ENCODE measurements at regions not wholly inside any gene's neighbourhood (a gene's known extent, or its start where the extent isn't known, plus 50 kb on each side); places are given as distances from the start of the nearest gene placed in this dataset.

GRCh38 chr6:95366414-95366813 is 210.9 kb upstream of the MANEA start:
- no peak for DNase-seq

- DNase-seq, result no peak
Observed at GRCh38 chr6:95383878-95384277, 193.5 kb upstream of the MANEA start.

- no peak for DNase-seq
Observed at GRCh38 chr6:95384988-95385387, 192.3 kb upstream of the MANEA start.

- no peak for DNase-seq
Observed at GRCh38 chr6:95387845-95388244, 189.5 kb upstream of the MANEA start.

- DNase-seq, result no peak
Observed at GRCh38 chr6:95404777-95405176, 172.6 kb upstream of the MANEA start.

GRCh38 chr6:95408111-95408510 is 169.2 kb upstream of the MANEA start:
- DNase-seq, result no peak

- DNase-seq, result no peak
Observed at GRCh38 chr6:95410168-95410567, 167.2 kb upstream of the MANEA start.

GRCh38 chr6:95413789-95414188 is 163.5 kb upstream of the MANEA start:
- no peak for DNase-seq

GRCh38 chr6:95417856-95418255 is 159.5 kb upstream of the MANEA start:
- DNase-seq, result no peak

- DNase-seq, result no peak
Observed at GRCh38 chr6:95420792-95421191, 156.5 kb upstream of the MANEA start.

- DNase-seq, result no peak
Observed at GRCh38 chr6:95423331-95423730, 154.0 kb upstream of the MANEA start.

GRCh38 chr6:95431637-95432228 is 145.6 kb upstream of the MANEA start:
- DNase-seq, result no peak

GRCh38 chr6:95439741-95440140 is 137.6 kb upstream of the MANEA start:
- DNase-seq, result no peak

GRCh38 chr6:95448208-95448607 is 129.1 kb upstream of the MANEA start:
- no peak for DNase-seq

GRCh38 chr6:95469511-95469910 is 107.8 kb upstream of the MANEA start:
- no peak for DNase-seq

- DNase-seq, result no peak
Observed at GRCh38 chr6:95478941-95479340, 98.4 kb upstream of the MANEA start.

GRCh38 chr6:95487817-95488216 is 89.5 kb upstream of the MANEA start:
- DNase-seq, result no peak

GRCh38 chr6:95489185-95489863 is 88.0 kb upstream of the MANEA start:
- DNase-seq, result no peak

- DNase-seq, result no peak
Observed at GRCh38 chr6:95496769-95497426, 80.4 kb upstream of the MANEA start.

GRCh38 chr6:95501032-95501904 is 76.1 kb upstream of the MANEA start:
- DNase-seq, result no peak

- no peak for DNase-seq
Observed at GRCh38 chr6:95503568-95503967, 73.8 kb upstream of the MANEA start.

GRCh38 chr6:95511404-95511803 is 65.9 kb upstream of the MANEA start:
- DNase-seq, result no peak

- DNase-seq, result no peak
Observed at GRCh38 chr6:95515975-95516374, 61.4 kb upstream of the MANEA start.

- no peak for DNase-seq
Observed at GRCh38 chr6:95517004-95517403, 60.3 kb upstream of the MANEA start.

Measured in NCI-H1092 (cell line).